NT2/D1 (cell line): ENCODE measurements at regions not wholly inside any gene's neighbourhood (a gene's known extent, or its start where the extent isn't known, plus 50 kb on each side); places are given as distances from the start of the nearest gene placed in this dataset.
"Not testable (repeated sequence)": the region's sequence is repeated elsewhere in the genome, so short reads cannot be mapped to it uniquely, and the experiment has no call there.

Experiments used
- SUZ12 ChIP-seq: IDR thresholded peaks from 2 replicates; pipeline ENCODE4 v1.6.1; 2011; ENCODE audit not compliant: insufficient read length, insufficient read depth; ENCODE audit errors: extremely low read depth
- YY1 ChIP-seq: IDR thresholded peaks from 2 replicates; pipeline ENCODE4 v1.6.1; 2011; ENCODE audit not compliant: insufficient read length, insufficient read depth
- ZNF274 ChIP-seq: IDR thresholded peaks from 2 replicates; pipeline ENCODE4 v1.6.1; 2011; ENCODE audit warnings: mild to moderate bottlenecking, low read depth, low read length

- not testable (repeated sequence) for TF ChIP-seq ZNF274, SUZ12, YY1
Observed at GRCh38 chr4:3609905-3610304, 77.7 kb upstream of the LRPAP1 start.
